ENCODE measurements at regions not wholly inside any gene's neighbourhood (a gene's known extent, or its start where the extent isn't known, plus 50 kb on each side); places are given as distances from the start of the nearest gene placed in this dataset.
"Not testable (repeated sequence)": the region's sequence is repeated elsewhere in the genome, so short reads cannot be mapped to it uniquely, and the experiment has no call there.

GRCh38 chr17:63265526-63265925, 180.6 kb downstream of the CYB561 start:
- no peak for DNase-seq

GRCh38 chr17:63267846-63268245, 178.3 kb downstream of the CYB561 start:
- DNase-seq: no peak

GRCh38 chr17:63268827-63269226, 177.3 kb downstream of the CYB561 start:
- DNase-seq: no peak

- DNase-seq: no peak
Observed at GRCh38 chr17:63270610-63271009, 175.5 kb downstream of the CYB561 start.

GRCh38 chr17:63274146-63274545, 172.0 kb downstream of the CYB561 start:
- DNase-seq: no peak

- DNase-seq: peak; percentile 60
Observed at GRCh38 chr17:63275318-63275970, 170.7 kb downstream of the CYB561 start.

- DNase-seq: no peak
Observed at GRCh38 chr17:63275971-63276745, 169.9 kb downstream of the CYB561 start.

- DNase-seq: no peak
Observed at GRCh38 chr17:63276821-63277220, 169.3 kb downstream of the CYB561 start.

GRCh38 chr17:63277629-63278028, 168.5 kb downstream of the CYB561 start:
- DNase-seq: no peak

- DNase-seq: peak; percentile 15
Observed at GRCh38 chr17:63278728-63279442, 167.2 kb downstream of the CYB561 start.

GRCh38 chr17:63279498-63280230, 166.4 kb downstream of the CYB561 start:
- peak; percentile 21 for DNase-seq

GRCh38 chr17:63282455-63282854, 163.7 kb downstream of the CYB561 start:
- no peak for DNase-seq

GRCh38 chr17:63285551-63285950, 160.6 kb downstream of the CYB561 start:
- DNase-seq: no peak

GRCh38 chr17:63286254-63286653, 159.9 kb downstream of the CYB561 start:
- no peak for DNase-seq

GRCh38 chr17:63287006-63287405, 159.1 kb downstream of the CYB561 start:
- not testable (repeated sequence) for DNase-seq

- DNase-seq: no peak
Observed at GRCh38 chr17:63289931-63290330, 156.2 kb downstream of the CYB561 start.

GRCh38 chr17:63290351-63290750, 155.8 kb downstream of the CYB561 start:
- DNase-seq: no peak

- DNase-seq: no peak
Observed at GRCh38 chr17:63290784-63291183, 155.3 kb downstream of the CYB561 start.

- no peak for DNase-seq
Observed at GRCh38 chr17:63291258-63291657, 154.8 kb downstream of the CYB561 start.

- no peak for DNase-seq
Observed at GRCh38 chr17:63292421-63292820, 153.7 kb downstream of the CYB561 start.

GRCh38 chr17:63293323-63294075, 152.6 kb downstream of the CYB561 start:
- no peak for DNase-seq

- no peak for DNase-seq
Observed at GRCh38 chr17:63294776-63295175, 151.3 kb downstream of the CYB561 start.

Measured in activated CD4-positive, alpha-beta T cell treated with anti-CD3 and anti-CD28 coated beads, Interleukin-2, Interleukin-6, amounts not matched to agents 100 ng/mL and 50 ng/mL, durations not matched to agents 16 hours and 8 hours (primary cell).